Hepatic stellate cell (primary cell): ENCODE measurements at regions not wholly inside any gene's neighbourhood (a gene's known extent, or its start where the extent isn't known, plus 50 kb on each side); places are given as distances from the start of the nearest gene placed in this dataset.
A peak's percentile ranks its signal among the peaks of the same experiment; 100 is the strongest.
"Not testable (repeated sequence)": the region's sequence is repeated elsewhere in the genome, so short reads cannot be mapped to it uniquely, and the experiment has no call there.

Experiments
- DNase-seq: peaks from one replicate; pipeline ENCODE4 v3.0.0; 2011; ENCODE audit warnings: low spot score

DNA sequence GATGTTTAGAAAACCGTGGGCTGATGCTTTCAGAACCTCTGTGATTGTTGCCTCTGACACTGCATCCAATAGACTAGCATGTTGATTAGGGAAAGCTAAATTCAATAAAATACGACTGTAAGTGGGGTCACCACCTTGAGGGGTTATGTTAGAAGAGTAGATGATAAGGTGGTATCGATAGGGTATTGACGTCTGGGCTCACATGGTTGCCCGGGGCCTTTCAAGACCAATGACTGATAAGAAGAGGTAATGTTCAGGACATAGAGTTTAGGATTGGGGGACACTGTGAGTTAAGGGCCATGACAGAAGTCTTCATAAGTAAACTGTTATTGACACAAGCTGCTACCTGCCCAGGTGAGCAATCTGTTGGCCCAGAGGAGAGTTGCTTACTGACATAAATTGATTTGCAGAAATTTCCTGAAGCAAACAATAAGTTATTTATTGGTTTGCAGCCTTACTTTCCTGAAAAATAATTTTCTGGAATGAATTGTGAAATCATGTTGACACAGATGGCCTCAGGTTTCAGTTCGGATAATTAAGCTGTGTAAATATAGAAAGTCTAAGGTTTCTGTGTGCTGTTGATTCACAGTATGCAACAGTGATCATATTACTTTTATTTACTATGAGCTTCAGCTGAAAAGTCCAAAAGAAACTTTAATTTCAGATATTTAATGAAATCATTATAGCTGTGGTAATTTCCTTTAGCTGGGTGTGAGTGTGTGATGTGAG lies 289.9 kb upstream of the PRSS16 start:
- DNase-seq, result not testable (repeated sequence)

DNA sequence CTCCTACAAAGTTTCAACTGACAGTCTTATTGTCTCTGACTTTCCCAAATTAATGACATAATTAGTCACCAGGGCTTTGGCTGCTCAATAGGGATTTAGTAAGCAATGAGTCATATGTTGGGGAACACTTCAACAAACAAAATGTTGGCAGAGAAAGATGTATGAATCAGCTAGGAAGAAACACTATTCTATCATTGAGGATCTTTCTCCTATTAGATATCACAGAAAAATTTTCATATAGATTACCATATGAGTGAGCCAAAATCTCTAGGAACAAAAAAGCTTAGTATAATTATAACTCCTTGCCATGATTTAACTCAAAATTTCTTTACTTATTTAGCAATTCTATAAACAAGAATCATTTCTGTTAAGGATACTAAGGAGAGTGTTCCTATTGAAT lies 286.3 kb upstream of the PRSS16 start:
- not testable (repeated sequence) for DNase-seq

DNA sequence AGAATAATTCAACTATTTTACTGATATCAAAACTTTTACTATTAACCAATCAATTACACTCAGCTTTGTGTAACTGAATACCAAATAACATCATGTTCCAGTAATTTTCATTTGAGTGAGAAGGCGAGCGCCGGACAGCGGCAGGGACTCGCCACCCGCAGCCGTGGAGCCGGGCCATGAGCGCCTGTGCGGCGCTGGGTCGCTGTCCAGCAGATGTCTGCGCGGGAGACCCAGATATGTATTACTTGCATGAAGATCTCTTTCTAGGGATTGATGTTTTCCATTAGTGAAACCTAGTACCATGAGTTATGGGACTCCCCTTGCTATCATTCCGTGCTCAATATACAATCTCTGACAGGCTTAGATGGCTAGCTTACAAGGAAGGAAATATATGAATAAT lies 245.1 kb upstream of the PRSS16 start:
- DNase-seq, result no peak

DNA sequence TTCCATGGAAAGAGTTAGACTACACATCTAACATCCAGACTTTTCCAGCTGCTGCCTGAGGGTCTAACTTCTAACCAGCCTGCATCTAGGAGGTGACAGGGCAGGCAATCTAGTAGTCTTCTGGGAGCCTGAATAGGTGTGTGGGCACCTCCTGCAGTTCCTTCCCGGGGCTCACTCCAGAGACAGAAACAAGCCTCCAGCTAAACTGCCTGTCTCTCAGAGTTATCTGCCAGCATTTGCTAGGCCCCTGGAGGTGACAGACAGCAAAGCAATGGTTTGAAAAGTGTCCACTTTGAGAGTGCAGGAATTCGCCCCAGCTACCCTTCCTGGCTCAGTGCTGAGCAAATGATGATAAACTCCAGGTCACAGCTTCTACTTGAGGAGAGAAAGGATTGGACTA lies 240.5 kb upstream of the PRSS16 start:
- no peak for DNase-seq

DNA sequence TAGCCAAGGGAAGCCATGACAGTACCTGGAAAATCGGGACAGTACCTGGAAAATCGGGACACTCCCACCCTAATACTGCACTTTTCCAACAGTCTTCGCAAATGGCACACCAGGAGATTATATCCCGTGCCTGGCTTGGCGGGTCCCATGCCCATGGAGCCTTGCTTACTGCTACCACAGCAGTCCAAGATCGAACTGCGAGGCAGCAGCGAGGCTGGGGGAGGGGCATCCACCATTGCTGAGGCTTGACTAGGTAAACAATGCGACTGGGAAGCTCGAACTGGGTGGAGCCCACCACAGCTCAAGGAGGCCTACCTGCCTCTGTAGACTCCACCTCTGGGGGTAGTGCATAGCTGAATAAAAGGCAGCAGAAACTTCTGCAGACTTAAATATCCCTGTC lies 238.9 kb upstream of the PRSS16 start:
- not testable (repeated sequence) for DNase-seq

DNA sequence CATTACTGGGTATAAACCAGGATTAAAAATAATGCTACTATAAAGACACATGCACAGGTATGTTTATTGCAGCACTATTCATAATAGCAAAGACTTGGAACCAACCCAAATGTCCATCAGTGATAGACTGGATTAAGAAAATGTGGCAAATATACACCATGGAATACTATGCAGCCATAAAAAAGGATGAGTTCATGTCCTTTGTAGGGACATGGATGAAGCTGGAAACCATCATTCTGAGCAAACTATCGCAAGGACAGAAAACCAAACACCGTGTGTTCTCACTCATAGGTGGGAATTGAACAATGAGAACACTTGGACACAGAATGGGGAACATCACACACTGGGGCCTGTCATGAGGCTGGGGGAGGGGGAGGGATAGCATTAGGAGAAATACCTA lies 233.4 kb upstream of the PRSS16 start:
- DNase-seq, result not testable (repeated sequence)

DNA sequence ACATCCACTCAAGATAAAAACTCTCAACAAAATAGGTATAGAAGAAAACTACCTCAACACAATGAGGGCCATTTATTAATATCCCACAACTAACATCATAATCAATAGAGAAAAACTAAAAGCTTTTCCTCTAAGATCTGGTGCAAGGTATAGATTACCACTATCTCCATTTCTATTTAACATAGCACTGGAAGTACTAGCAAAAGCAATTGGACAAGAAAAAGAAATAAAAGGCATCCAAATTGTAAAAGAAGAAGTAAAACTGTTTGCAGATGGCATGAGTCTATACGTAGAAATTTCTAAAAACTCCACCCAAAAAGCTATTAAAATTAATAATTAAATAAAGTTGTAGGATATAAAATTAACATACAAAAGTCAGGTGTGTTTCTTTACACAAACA lies 230.8 kb upstream of the PRSS16 start:
- DNase-seq, result no peak

DNA sequence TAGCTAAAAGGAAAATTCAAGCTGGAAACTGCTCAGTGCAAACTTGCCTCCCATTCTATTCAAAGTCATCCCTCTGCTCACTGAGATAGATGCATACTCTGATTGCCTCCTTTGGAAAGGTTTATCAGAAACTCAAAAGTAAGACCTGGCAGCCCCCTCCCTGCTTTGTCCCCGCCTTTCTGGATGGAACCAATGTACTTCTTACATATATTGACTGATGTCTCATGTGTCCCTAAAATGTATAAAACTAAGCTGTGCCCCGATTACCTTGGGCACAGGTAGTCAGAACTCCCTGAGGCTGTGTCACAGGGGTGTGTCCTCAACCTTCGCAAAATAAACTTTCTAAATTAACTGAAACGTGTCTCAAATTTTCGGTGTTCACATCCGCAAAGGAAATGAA lies 229.1 kb upstream of the PRSS16 start:
- not testable (repeated sequence) for DNase-seq

DNA sequence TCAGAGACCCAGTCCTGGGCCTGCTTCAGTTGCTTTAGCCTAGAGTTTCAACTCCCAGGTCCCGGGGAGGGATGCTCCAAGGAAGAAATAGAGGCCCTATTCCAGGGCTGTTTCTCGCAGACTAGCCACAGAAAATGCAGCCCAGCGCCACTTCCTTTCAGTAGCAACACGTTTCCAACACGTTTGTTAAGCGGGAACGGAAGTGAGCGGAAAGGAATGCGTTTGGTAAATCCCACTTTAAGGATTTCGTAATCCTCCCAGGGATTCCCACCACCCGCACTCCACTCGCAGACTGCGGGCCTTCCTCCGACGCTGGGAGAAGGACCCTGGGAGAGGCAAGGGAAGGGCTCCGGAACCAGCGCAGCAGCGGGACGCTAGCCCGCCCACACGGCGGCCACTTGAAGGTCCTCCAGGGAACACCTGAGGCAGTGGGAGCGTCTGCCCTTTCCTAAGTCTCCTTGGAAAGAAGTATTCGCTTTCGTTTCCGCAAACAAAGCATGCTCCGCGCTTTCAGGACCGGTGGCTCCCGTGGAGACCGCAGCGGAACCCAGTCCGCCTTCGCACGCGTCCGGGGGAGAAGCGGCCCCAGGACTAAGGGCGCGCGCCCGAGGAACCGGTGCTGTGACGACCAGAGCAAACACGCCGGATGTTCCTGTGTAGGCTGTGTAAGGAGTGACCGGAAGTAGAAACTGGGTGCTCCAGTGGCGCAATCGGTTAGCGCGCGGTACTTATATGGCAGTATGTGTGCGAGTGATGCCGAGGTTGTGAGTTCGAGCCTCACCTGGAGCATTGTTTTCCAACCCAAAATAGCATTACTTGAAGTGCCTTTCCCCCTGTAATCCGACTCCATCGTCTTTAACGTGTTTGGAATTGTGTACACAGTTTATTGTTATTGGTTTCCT lies 227.6 kb upstream of the PRSS16 start:
- DNase-seq, result peak; percentile 65

DNA sequence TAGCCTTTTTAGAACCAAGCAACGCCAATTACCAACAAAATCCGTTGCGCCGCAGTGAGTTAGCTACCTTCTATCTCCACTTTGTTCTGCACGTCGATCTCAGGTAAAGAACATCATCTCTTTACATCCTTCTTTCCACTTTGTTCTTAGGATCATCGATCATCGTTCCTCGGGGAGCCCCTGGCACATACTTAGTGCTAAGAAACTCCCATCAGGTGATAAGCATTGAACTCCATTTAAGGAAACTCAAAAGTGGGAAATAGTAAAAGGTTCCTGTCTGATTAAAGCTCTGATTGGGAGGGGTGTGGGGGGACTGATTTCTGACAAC lies 227.0 kb upstream of the PRSS16 start:
- no peak for DNase-seq

DNA sequence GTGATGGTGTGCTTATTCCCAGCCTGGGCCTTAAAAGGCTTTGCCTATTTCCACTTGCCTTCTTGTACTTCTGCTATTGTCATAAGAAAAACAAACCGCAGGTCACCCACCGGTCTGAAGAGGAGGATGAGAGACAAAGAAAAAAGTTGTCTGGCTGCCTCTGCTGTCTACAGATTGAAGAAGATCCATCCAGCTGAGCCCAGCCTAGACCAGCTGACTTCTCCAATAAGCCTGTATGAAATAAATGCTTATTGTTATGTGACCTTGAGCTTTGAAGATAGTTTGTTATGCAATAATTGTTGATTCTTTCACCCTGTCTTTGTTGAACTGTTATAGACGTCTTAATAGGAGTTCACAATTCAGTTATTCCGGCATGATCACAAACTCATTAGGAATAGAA lies 223.8 kb upstream of the PRSS16 start:
- no peak for DNase-seq

DNA sequence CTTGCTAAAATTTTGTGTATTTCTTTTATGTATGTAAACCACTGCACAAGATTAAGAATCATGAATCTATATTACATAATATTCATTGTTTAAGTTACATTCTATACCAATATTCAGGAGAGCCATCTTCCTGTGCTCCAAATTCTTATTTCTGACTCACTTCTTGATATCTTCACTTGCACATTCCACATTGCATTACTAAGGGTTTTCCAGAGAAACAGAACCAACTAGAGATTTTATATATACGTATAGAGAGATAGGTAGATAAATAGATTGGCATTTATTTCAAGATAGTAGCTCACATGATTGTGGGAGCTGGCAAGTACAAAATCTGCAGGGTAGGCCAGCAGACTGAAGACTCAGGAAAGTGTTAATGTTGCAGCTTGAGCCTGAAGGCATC lies 222.2 kb upstream of the PRSS16 start:
- DNase-seq, result no peak

DNA sequence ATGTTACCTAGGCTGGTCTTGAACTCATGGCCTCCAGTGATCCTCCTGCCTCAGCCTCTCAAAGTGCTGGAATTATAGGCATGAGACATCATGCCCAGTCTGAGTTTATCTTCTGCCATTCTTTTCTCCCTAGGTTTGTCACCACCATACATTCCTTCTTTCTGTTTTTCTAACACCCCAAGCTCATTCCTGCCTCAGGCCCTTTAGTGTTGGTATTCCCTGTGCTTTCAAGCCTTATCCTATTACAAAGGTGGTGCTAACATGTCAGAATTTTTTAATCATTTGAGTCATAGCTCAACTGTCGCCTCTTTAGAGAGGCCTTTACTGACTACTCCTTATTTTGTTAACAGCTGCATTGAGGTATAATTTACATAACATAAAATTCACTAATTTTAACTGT lies 221.1 kb upstream of the PRSS16 start:
- DNase-seq, result no peak

DNA sequence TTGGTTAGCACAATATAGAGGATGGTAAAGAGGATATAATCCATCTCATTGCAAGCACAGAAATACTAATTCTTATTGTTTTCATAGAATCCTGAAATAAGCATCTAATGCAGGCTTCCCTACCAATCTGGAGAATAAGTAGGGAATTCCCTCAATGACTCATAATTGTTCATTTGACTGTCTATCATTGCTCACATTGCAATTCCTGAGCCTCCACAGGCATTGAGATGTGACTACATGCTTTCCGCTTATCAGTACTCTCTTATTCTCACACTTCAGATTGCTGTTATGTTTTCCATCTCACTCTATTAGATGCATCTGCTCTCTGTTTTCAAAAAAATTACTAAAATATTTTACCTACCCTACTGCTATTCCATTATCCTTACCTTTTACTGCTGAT lies 216.2 kb upstream of the PRSS16 start:
- no peak for DNase-seq

DNA sequence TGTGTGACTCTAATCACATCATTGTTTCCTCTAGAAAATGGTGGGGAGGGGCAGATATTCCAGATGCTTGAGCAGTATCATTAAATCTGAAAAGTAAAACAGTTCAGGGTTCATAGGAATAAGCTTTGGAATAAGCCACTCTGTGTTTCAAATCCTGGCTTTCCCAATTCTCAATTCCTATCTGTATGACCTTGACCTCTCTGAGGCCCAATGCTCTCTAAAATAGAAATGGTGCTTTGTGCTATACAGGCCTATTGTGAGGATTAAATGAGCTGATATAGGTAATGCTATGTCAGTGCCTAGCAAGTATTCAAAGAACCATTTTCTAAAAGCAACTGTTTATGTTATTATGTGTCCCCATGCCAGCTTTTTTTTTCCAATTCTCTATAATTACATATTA lies 209.0 kb upstream of the PRSS16 start:
- DNase-seq, result no peak

DNA sequence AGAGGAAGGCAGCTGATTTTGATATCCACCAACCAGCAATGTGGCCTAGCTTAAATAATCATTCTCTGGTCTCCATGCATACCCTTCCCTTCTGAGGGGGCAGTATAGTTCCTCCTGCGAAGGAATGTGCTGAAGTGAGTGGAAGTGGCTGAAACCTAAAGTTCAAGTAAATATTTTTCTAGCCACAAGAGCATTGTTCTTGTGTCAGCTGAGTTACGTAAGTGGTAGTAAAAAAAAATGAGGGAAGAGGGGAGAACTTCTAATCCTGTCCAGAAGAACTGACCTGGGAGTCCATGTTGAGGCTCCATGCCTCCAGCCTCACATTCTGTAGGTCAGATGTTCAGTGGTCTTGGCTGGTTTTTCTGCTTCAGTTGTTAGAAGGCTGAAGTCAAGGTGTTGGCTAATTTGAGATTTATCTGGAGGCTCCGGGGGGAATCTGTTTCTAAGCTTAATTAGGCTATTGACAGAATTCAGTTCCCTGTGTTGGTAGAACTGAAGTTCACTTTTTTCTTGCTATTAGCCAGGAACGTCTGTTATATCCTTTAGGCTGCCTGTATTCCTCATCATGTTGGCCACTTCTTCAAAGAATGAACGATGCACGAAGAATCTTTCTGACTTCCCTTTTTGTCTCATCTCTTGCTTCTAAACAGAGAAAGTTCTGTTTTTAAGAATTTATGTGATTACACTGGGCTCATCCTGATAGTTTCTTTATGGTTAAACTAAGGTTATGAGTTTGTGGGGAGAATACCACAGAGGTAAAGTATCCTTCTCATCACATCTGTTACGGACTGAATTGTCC lies 207.1 kb upstream of the PRSS16 start:
- DNase-seq, result no peak

DNA sequence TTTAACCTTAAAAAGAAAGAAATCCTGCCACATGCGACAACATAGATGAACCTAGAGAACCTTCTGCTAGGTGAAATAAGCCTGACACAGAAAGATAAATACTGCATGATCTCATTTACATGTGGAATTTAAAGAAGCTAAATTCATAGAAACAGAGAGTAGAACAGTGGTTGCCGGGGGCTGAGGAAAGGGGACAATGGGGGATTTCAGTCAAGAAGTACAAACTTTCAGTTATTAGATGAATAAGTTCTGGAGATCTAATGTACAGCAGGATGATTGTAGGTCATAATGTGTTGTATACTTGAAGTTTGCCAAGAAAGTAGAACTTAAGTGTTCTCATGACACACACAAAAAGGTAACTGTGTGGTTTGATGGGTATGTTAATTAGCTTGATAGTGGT lies 204.3 kb upstream of the PRSS16 start:
- DNase-seq, result no peak

DNA sequence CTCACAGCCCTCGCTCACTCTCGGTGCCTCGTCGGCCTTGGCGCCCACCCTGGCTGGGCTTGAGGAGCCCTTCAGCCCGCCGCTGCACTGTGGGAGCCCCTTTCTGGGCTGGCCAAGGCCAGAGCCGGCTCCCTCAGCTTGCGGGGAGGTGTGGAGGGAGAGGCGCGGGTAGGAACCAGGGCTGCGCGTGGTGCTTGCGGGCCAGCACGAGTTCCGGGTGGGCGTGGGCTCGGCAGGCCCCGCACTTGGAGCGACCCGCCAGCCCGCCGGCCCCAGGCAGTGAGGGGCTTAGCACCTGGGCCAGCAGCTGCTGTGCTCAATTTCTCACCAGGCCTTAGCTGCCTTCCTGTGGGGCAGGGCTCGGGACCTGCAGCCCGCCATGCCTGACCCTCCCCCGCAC lies 202.4 kb upstream of the PRSS16 start:
- not testable (repeated sequence) for DNase-seq

DNA sequence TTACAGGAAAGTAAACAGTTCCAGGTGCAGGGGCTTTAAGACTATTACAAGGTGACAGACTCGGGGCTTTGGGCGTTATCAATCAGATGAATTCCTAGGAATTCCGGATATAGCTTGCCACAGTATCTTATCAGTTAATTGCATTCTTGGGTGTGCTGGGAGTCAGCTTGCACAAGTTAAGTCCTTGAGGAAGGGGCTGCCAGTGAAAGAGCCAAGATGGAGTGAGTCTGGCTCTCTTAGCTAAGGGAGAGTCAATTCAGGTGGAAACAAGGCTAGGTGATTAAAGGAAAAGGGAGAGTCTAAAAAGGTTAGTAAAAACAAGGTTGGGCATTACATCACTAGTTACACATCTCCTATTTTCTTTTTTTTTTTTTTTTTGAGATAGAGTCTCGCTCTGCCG lies 199.8 kb upstream of the PRSS16 start:
- not testable (repeated sequence) for DNase-seq

DNA sequence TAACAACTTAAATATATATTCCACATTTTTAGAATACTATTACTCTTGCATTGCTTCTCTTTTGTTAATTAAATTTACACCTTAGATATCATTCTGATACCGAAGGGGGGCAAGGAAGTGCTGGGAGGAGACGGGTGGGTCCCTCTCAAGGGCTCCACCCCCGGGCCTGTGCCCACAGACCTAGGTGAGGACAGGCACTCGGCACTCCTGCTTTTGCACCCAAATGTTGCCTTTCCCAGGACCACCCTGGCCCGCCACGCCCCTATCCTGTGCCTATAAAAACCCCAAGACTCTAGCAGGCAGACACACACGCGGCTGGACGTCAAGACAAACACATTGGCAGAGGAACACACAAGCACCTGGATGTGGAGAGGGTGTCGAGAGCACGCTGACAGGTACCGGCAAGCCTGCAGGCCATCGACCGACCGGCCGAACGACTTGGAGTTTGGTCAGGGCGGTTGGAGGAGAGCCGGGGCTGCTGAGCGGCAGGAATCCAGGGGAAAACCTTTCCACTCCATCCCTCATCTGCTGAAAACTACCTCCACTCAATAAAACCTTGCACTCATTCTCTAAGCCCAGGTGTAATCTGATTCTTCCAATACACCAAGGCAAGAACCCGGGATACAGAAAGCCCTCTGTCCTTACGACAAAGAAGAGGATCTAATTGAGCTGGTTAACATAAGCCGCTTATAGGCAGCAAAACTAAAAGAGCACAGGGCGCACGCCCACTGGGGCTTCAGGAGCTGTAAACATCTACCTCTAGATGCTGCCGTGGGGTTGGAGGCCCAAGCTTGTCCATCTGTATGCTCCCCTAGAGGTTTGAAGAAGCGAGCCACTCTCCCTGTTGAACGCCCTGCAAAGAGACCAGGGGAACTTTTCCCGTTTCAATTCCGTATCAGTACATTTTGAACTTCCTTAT lies 197.4 kb upstream of the PRSS16 start:
- no peak for DNase-seq

DNA sequence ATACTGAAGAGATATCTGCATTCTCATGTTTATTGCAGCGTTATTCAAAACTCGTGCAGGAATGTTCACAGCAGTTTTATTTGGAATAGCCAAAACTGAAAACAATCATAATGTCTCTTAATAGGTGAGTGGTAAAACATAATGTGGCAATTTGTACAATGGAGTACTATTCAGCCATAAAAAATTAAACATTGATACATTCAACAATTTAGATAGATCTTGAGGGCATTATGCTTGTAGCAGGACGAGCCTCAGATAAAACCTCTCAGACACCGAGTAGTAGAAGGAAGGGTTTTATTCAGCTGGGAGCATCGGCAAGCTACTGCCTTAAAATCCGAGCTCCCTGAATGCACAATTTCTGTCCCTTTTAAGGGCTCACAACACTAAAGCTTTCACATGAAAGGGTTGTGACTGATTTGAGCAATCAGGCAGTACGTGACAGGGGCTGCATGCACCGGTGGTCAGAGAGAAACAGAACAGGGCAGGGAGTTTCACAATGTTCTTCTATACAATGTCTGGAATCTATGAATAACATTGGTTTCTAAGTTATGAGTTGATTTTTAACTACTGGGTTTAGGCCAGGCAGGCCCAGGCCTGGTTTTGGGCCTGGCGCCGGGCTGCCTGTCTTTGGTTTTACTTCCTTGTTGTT lies 195.3 kb upstream of the PRSS16 start:
- not testable (repeated sequence) for DNase-seq
